Activated CD4-positive, alpha-beta T cell treated with anti-CD3 and anti-CD28 coated beads for 48 hours (primary cell): ENCODE measurements at regions not wholly inside any gene's neighbourhood (a gene's known extent, or its start where the extent isn't known, plus 50 kb on each side); places are given as distances from the start of the nearest gene placed in this dataset.
"Not testable (repeated sequence)": the region's sequence is repeated elsewhere in the genome, so short reads cannot be mapped to it uniquely, and the experiment has no call there.

Experiments
- DNase-seq: peaks from one replicate; pipeline ENCODE4 v3.0.0-alpha.2; 2020

DNA sequence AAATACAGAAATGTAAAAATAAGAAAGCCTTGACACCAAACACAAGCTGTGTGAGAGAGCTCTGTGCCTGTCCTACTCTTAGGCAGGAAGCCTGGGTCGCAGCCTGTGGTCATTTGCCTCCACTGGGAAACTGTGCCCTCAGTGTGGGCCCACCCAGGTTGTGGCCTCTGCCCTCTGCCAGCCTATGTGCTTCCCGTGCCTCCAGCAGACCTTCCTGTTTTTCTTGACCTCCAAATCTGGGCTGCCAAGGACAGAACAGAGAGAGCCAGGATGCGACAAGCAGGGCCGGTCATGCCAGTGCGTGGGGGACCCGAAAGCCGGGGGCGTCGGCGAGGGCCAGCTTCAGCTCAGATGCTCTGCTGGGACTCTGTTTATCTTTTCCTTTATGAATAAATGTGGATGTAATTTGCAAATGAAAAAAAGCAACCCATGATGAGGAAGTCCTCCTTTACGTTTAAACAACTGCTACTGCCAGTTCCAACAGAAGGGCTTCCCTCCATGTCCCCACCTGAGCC is 189.2 kb upstream of the EXOC2 start:
- no peak for DNase-seq

DNA sequence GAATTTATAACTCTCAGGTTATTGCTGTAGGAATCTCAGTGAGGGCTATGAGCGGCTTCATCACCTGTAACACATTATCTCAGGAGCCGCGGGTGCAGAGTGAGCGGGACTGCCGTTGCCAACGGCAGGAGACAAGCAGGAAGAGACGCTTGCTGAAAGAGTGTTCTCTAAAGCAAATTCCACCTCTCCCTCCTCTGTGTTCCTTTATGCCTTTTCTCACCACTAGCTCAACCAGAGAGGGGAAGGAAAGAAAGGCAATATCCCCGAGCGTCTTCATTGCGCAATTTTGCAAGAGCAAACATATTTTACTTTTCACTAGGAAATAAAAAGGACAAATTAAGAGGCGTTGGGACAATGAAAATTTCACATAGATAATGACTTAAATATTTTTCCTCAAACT is 185.2 kb upstream of the EXOC2 start:
- no peak for DNase-seq

DNA sequence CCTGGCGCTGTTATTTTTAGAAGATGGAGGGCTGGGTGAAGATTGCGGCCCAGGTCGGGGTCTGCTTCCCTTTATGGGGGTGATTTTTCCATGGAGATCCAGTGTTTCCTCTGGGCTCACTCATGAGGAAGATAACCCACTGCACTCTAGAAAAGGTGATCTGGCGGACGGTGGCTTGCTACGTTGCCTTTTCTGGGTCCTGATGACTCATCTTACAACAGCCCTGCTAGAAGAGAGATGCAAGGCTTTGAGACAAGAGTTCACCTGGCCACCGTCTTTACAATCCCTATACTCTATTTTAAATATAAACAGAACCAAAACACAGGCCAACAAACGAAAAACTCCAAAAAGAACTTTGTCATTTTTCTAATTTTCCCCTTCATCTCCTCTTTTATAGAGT is 182.1 kb upstream of the EXOC2 start:
- no peak for DNase-seq

DNA sequence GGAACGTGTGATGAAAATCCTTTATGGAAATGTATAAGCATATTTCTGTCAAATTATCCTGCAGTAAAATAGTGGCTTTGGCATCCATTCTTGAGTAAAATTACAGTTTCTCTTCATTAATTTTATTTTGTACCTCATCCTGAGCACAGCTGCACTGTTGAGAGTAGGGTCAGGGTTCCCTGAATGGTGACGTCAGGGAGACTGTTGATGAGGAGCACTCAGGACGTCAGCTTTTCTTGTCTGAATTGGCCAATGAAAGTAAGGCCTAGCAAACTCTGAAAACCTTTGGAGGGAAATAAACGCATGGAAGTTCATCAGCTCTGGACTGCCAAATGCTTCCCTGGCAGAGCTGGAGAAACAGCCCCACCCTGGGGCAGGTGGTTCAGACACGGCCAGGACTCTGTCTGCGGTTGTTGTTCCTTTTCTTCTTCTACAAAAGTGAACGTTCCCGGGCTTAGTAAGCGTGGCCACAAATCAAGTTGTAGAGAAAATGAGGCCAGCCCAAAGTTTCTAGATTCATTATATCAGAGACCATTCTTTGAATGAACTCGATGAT is 179.7 kb upstream of the EXOC2 start:
- no peak for DNase-seq

DNA sequence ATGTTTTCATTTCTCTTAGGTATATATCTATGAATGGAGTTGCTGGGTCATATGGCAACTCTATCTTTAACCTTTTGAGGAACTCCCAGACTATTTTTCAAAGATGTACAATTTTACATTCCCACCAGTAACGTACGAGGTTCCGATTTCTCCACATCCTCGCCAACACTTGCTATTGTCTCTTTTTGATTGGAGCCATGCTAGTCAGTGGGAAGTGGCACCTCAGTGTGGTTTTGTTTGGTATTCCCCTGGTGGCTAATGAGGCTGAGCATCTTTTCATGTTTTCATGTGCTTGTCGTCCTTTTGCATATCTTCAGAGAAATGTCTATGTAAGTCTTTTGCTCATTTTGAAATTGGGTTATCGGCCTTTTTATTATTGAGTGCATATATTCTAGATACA is 178.6 kb upstream of the EXOC2 start:
- no peak for DNase-seq

DNA sequence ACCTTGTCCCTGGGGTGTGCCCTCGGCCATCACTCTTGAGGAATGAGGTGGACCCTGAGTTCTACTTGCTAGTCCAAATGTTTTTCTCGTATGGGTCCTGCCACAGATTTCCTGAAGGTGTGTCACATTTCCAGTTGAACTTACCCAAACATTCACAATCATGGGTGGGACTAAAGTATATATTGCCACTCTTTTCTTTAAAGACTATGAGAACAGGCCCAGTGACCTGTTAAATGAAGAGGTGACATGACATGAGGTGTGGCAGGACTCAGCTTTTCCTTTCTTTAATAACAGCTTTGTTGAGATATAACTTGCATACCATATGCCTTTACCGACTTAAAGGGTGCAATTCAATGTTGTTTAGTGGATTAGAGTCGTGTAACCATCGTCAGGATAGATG is 177.2 kb upstream of the EXOC2 start:
- no peak for DNase-seq

DNA sequence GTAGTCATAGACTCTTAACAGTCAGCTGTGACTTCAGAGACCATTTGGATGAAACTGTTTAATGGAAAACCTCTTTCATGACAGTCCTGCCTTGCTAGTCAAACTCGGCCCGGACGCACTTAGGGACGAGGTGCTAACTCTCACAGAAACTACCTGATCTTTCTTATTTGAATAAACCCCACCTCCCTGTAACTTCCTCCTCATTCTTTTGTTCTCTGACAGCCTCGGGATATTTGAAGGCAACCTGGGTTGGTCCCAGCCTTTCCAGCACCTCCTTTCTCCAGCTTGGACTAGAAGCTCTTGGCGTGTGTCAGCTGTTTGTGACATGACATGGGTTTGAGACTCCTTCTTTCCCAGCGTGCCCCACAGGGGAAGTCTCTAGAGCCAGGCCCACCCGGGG is 175.3 kb upstream of the EXOC2 start:
- DNase-seq = no peak

DNA sequence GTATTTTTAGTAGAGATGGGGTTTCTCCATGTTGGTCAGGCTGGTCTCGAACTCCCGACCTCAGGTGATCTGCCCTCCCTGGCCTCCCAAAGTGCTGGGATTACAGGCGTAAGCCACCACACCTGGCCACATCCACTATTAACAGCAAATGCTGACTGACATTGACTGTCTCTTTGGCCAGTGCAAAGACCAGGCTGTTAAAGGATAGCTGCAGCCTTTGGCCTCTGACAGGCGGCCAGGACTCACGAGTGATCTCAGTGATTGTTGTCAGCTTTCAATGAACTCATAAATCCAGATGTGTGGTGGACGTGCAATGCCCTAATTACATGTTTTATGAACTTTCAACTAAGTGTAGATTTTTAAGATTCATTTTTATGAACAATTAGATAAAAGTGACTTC is 174.4 kb upstream of the EXOC2 start:
- DNase-seq = no peak

DNA sequence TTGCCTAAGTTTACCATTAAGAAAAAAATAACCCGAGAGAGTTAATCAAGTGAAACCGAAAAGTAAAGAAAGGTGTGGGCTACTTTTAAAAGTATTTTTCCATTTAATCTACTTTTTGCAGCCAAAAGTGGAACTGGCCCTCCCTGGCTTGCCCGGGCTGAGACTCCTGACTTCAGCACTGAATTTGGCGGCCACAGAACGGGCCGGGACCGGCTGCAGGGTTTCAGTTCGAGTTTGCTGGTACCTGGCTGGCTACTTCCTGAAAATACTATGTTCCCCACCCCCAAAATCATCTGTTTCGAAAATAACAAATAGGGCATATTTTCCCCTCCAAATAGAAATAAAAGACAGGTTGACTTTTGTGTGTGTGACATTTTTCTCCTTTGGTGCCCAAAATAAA is 173.4 kb upstream of the EXOC2 start:
- DNase-seq = no peak

DNA sequence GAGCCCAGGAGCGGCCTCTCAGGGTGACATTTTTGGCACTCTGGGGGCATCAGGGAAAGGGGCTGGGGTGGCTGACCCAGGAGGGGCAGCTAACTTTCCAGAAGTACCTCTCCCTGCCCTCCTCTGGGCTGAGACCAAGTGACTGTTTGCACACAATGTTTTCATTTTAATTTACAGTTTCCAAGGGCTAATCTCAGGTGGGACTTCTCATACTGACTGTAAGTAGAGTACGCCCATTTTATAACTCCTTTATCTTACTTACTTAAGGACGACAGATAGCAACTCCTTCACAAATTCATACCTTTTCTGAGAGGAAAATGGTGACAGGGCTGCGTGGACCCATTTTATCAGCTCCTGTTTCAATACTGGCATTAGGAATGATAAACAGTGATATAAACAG is 172.9 kb upstream of the EXOC2 start:
- no peak for DNase-seq

DNA sequence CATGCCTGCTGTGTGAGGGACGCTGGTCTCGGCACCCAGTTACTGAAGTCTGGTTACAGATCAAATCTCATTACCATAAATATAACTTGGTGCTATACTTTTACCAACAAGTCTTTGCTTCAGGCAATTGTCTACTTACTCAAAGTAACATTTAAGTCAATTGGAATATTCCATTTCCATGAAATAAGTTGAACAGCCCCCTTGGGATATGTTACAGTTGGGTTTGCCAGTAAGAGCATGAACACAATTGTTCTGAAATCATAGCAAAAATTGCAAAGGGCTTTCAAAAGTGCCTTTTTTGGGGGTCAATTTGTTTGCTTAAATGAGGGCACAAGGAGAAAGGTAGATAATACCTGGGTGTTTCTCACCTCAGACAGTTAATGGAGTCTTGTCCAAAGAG is 170.9 kb upstream of the EXOC2 start:
- DNase-seq = no peak

DNA sequence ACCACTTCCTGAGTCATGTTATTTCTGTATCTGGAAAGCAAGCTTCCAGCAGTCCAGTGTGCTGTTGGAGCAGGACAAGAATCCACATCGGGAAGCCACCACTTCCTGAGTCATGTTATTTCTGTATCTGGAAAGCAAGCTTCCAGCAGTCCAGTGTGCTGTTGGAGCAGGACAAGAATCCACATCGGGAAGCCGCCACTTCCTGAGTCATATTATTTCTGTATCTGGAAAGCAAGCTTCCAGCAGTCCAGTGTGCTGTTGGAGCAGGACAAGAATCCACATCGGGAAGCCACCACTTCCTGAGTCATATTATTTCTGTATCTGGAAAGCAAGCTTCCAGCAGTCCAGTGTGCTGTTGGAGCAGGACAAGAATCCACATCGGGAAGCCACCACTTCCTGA is 170.2 kb upstream of the EXOC2 start:
- not testable (repeated sequence) for DNase-seq

DNA sequence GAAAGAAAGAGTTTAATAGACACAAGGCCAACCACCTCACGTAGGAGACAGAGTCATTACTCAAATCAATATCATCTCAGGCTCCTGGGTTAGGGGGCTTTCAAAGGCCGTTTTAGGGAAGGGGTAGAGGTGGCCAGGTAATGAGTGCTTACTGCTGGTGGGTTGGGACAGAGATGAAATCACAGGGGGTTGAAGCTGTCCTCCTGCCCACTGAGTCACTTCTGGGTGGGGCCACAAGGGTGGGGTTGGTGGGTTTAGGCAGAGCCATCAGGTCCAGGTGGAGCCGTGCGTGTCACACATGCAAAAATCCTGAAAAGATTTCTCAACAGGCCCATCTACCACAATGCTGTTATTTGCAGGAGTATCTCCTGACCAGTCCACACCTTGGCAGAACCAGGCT is 167.0 kb upstream of the EXOC2 start:
- no peak for DNase-seq

DNA sequence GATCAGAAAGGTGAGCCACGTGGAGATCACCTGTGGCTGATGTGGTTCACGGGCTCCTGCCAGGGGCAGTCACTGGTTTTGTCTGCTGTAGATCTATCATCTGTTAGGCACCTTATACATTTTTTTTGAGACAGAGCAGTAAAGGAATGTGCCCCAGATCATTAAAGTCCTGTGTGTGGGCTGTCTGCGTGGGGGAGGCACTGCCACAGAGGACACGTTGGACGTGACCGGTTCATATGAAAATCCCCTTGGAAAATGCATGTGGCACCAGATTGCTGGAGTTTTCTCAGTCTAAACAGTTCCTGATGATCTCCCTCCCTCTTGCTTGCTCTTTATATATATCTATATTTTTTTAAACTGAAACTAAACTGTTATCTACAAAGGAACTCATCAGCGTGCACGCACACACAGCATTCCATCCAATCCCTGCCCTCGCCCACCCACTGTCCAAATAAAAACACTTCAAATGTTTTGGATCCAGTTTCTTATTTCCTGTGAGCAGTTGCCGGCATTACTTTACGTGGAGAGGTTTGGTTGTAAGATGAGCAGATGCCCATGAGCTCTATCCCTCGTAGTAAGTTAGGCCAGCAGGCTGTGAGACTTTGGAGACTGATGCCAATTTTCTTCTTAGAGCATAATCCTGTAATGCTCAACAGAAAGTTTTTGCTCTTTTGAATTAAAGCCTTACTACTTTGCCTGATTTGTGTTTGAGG is 161.6 kb upstream of the EXOC2 start:
- DNase-seq = no peak

DNA sequence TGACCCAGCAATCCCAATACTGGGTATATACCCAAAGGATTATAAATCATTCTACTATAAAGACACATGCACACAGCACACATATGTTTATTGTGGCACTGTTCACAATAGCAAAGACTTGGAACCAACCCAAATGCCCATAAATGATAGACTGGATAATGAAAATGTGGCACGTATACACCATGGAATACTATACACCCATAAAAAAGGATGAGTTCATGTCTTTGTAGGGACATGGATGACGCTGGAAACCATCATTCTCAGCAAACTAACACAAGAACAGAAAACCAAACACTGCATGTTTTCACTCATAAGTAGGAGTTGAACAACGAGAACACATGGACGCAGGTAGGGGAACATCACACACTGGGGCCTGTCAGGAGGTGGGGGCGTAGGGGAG is 159.3 kb upstream of the EXOC2 start:
- DNase-seq = not testable (repeated sequence)

DNA sequence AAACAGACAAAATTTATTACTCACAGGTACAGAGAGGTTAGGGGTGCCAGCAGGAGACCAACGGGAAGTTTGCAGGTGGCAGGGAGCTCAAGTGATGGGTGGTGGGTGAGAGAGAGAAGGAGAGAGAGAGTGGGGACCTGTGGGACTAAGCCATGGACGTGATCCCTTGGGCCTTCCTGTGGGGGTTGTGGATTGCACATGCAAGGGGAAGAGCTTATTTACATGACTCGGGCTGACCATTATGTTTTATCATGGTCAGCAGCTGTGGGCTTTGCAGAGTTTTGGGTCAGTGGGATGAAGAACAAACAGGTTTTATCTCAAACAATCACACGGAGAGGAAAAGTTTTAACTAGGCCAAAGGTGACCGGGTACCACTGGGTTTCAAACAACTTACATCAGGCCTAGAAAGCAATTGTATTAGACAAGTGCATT is 156.2 kb upstream of the EXOC2 start:
- DNase-seq = no peak

DNA sequence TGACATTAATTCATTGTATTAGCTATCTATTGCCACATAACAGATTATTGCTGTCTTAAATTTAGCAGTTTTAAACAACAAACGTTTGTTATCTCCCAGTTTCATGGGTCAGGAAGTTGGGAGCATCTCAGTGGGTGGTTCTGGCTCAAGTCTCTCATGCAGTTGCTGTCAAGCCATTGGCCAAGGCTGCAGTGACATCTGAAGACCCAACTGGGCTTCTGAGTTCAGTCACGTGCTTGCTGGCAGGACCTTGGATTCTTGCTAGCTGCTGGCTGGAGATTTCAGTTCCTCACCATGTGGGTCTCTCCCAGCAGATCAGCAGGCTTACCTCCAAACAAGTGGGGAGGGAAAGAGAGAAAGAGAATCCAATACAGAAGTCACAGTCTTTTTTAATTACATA is 152.6 kb upstream of the EXOC2 start:
- no peak for DNase-seq

DNA sequence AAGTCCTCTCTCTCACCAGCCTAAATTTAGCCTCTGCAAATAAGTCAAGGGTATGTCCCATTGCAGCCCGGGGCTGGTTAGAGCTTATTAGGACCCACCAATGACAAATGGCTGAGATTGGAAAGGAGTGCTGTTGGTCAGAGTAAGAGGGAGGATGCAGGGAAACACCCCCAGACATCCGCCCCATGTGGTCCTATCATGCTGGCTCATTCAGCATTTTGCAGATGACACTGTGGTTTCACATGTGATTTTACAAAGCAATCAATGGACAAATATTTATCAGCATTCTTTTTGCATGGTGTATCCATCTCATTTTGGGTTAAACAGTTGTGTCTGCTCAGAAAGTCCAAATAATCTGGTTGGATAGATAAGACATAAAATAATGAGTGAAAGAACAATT is 152.2 kb upstream of the EXOC2 start:
- no peak for DNase-seq

DNA sequence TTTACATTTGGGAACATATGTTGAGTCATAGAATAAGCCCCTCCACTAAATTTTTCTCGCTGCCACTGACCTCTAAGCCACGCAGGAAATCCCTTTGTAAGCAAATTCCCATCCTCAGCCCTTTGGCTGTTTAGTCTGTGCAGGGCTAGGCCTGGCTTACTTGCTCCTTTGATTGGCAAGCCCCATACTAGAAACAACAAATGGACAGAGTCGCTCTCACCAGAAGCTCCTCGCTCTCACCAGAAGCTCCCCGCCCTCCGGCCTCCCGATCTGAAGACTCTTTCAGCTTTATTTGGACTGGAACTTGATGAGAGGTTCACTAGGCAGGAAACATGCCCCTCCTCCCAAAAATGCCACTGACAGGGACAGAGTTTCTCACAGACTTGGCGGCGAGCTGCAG is 149.2 kb upstream of the EXOC2 start:
- no peak for DNase-seq

DNA sequence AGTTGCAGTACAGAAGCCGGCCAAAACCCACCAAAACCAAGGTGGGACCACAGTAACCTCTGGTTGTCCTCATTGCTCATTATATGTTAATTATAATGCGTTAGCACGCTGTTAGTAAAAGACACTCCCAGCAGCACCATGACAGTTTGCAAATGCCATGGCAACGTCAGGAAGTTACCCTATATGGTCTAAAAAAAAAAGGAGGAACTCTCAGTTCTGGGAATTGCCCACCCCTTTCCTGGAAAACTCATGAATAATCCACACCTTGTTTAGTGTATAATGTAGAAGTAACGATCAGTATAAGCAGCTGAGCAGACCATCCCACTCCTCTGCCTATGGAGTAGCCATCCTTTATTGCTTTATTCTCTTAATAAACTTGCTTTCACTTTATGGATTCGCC is 148.6 kb upstream of the EXOC2 start:
- DNase-seq = no peak

DNA sequence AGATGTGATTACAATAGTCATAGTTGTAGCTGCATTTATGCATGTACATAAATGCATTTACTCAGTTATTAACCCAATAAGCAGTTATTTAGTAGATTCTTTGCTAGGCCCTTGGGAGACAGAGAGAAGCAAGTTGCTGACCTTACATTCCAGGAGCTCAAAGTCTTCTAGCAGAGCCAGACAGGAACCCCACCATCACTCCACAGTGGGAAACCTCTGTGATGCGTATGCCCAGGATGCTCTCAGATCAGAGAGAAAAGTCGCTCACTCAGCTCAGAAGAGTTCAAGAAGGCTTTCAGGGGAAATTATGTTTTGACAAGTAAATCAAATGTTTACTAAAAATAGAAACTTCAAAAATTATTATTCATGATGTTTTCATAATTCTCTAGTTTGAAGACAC is 146.3 kb upstream of the EXOC2 start:
- DNase-seq = no peak

DNA sequence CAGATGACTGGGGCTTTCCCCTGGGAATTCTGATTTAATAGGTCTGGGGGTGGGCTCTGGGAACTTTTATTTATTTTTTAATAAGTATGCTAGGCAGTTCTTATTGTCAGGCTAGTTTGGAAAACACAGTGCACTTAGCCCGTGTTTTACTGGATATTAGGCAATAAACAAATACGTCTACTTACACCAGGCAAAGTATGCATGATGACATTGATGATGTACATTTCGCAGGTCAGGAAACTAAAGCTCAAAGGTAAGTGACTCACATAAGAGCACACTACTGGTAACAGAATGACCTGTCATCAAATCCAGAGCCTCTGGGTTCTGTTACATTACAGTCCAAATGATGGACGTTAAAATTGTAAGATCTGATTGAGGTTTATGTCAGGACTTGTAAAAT is 144.4 kb upstream of the EXOC2 start:
- DNase-seq = no peak

DNA sequence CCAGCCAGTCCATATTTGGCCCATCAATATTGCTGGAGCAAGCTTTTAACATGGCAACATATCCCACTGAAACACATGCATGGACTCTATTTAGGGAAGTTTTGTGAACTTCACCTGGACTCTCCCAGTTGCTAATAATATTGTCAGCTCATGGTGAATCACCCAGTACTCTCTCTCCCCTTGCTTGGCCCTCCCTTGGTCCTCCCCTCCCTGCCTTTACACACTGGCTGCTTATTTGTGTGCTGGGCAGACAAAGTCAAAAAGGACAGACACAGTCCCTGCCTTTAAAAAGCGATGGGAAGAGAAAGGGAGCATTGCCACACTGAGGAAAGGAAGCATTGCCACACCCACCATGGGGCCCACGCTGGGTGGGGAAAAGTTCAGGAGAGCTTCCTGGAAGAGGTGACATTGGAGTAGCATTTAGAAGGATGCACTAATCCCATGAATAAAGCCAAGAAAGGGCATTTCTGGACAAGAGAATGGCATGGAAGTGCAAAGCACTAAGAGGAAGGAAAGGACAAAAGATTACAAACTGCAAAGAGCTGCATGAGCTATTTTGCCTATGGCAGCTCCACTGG is 143.4 kb upstream of the EXOC2 start:
- no peak for DNase-seq

DNA sequence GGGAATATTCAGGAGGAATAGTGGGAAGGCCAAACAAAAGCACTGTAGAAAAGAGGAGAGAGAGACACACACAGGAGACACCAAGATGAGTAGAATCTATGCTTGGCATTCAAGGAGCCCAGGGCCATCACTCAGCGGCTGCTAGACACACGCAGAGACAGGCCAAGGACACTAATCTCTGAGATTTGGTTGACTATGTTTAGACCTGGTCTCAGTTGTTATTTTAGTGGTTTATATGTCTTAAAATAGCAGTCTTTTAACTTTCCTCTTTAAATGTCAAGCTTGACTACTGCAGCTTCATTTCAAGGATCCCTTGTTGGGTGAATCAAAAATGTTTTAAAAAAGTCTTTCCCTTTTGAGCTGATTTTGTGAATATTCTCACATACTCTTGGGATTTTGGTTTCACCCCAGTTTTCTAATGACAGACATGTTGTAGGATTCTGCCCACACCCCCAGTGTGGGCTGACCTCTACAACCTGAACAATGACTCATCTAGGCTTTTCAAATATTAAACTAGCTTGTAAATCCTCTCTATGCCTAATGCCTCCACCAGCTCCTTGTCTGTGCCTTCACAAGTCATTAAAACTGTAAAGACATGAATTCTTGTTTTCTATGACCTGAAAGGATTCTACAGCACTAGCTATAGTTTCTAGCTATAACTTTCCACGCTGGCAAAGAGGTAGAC is 142.7 kb upstream of the EXOC2 start:
- DNase-seq = no peak
